HG03571 (cell line): ENCODE measurements at regions not wholly inside any gene's neighbourhood (a gene's known extent, or its start where the extent isn't known, plus 50 kb on each side); places are given as distances from the start of the nearest gene placed in this dataset.
A peak's percentile ranks its signal among the peaks of the same experiment; 100 is the strongest.

Experiments
- ATAC-seq: cut with Tn5 transposase; IDR thresholded peaks from one replicate; pipeline ENCODE4 v1.9.1; 2021; ENCODE audit not compliant: unreplicated experiment

GRCh38 chr5:138666226-138666742, 86.9 kb upstream of the CTNNA1 start:
- ATAC-seq = no peak

GRCh38 chr5:138665261-138665660, 88.0 kb upstream of the CTNNA1 start:
- ATAC-seq = no peak

GRCh38 chr5:138664276-138664943, 88.8 kb upstream of the CTNNA1 start:
- no peak for ATAC-seq

- no peak for ATAC-seq
Measured at GRCh38 chr5:138663561-138663960, 88.4 kb upstream of the HSPA9 start.

- ATAC-seq = no peak
Measured at GRCh38 chr5:138663009-138663408, 87.8 kb upstream of the HSPA9 start.

- no peak for ATAC-seq
Measured at GRCh38 chr5:138662599-138662998, 87.4 kb upstream of the HSPA9 start.

GRCh38 chr5:138661991-138662434, 86.8 kb upstream of the HSPA9 start:
- ATAC-seq = no peak

- ATAC-seq = no peak
Measured at GRCh38 chr5:138661291-138661960, 86.2 kb upstream of the HSPA9 start.

GRCh38 chr5:138660051-138660572, 84.9 kb upstream of the HSPA9 start:
- ATAC-seq = no peak

- no peak for ATAC-seq
Measured at GRCh38 chr5:138659561-138659960, 84.4 kb upstream of the HSPA9 start.

GRCh38 chr5:138659121-138659520, 83.9 kb upstream of the HSPA9 start:
- ATAC-seq = no peak

GRCh38 chr5:138658676-138659075, 83.5 kb upstream of the HSPA9 start:
- no peak for ATAC-seq

- no peak for ATAC-seq
Measured at GRCh38 chr5:138657360-138657759, 82.2 kb upstream of the HSPA9 start.

- no peak for ATAC-seq
Measured at GRCh38 chr5:138656916-138657315, 81.7 kb upstream of the HSPA9 start.

GRCh38 chr5:138655530-138656190, 80.5 kb upstream of the HSPA9 start:
- no peak for ATAC-seq

- peak; percentile 65 for ATAC-seq
Measured at GRCh38 chr5:138654281-138654867, 79.2 kb upstream of the HSPA9 start.

- no peak for ATAC-seq
Measured at GRCh38 chr5:138653502-138653901, 78.3 kb upstream of the HSPA9 start.

GRCh38 chr5:138651767-138652117, 76.5 kb upstream of the HSPA9 start:
- no peak for ATAC-seq

- no peak for ATAC-seq
Measured at GRCh38 chr5:138651058-138651766, 76.0 kb upstream of the HSPA9 start.

- ATAC-seq = no peak
Measured at GRCh38 chr5:138650196-138650595, 75.0 kb upstream of the HSPA9 start.

- no peak for ATAC-seq
Measured at GRCh38 chr5:138649775-138650174, 74.6 kb upstream of the HSPA9 start.
